ENCODE measurements at regions not wholly inside any gene's neighbourhood (a gene's known extent, or its start where the extent isn't known, plus 50 kb on each side); places are given as distances from the start of the nearest gene placed in this dataset.

- no peak for DNase-seq
Measured at GRCh38 chr20:50242548-50242862, 51.9 kb downstream of the CEBPB start.

GRCh38 chr20:50242863-50243609 lies 52.4 kb downstream of the CEBPB start:
- DNase-seq = no peak

- DNase-seq = no peak
Measured at GRCh38 chr20:50243610-50244351, 53.2 kb downstream of the CEBPB start.

GRCh38 chr20:50244352-50245149 lies 53.9 kb downstream of the CEBPB start:
- DNase-seq = no peak

GRCh38 chr20:50245498-50246366 lies 55.1 kb downstream of the CEBPB start:
- DNase-seq = no peak

GRCh38 chr20:50246367-50247195 lies 56.0 kb downstream of the CEBPB start:
- DNase-seq = no peak

- DNase-seq = no peak
Measured at GRCh38 chr20:50247196-50248094, 56.8 kb downstream of the CEBPB start.

GRCh38 chr20:50248104-50248641 lies 57.5 kb downstream of the CEBPB start:
- DNase-seq = no peak

GRCh38 chr20:50249447-50250388 lies 59.1 kb downstream of the CEBPB start:
- DNase-seq = no peak

- DNase-seq = no peak
Measured at GRCh38 chr20:50250679-50251382, 60.2 kb downstream of the CEBPB start.

GRCh38 chr20:50251383-50251748 lies 60.7 kb downstream of the CEBPB start:
- no peak for DNase-seq

GRCh38 chr20:50251992-50252511 lies 61.4 kb downstream of the CEBPB start:
- DNase-seq = no peak

GRCh38 chr20:50252701-50253100 lies 62.1 kb downstream of the CEBPB start:
- DNase-seq = no peak

- no peak for DNase-seq
Measured at GRCh38 chr20:50253101-50253500, 62.5 kb downstream of the CEBPB start.

- no peak for DNase-seq
Measured at GRCh38 chr20:50254466-50255079, 63.9 kb downstream of the CEBPB start.

GRCh38 chr20:50256577-50256976 lies 65.9 kb downstream of the CEBPB start:
- no peak for DNase-seq

GRCh38 chr20:50257860-50258259 lies 67.2 kb downstream of the CEBPB start:
- DNase-seq = peak; percentile 44
